LNCAP (cell line): ENCODE measurements at regions not wholly inside any gene's neighbourhood (a gene's known extent, or its start where the extent isn't known, plus 50 kb on each side); places are given as distances from the start of the nearest gene placed in this dataset.

Experiments used
- CTCF ChIP-seq: fragments of 450-650 bp; IDR thresholded peaks from 2 replicates; pipeline ENCODE4 v1.5.1; 2017; ENCODE audit warnings: mild to moderate bottlenecking

- no peak for TF ChIP-seq CTCF
Measured at GRCh38 chr4:153948041-153948440, 159.2 kb upstream of the SFRP2 start.

GRCh38 chr4:153947124-153947523, 158.2 kb upstream of the SFRP2 start:
- TF ChIP-seq CTCF: no peak

GRCh38 chr4:153945704-153946103, 156.8 kb upstream of the SFRP2 start:
- no peak for TF ChIP-seq CTCF

- TF ChIP-seq CTCF: no peak
Measured at GRCh38 chr4:153943738-153944415, 155.0 kb upstream of the SFRP2 start.

GRCh38 chr4:153940916-153941315, 152.0 kb upstream of the SFRP2 start:
- no peak for TF ChIP-seq CTCF

GRCh38 chr4:153939570-153939969, 150.7 kb upstream of the SFRP2 start:
- TF ChIP-seq CTCF: no peak

GRCh38 chr4:153938994-153939393, 150.1 kb upstream of the SFRP2 start:
- TF ChIP-seq CTCF: no peak

GRCh38 chr4:153937289-153937688, 148.4 kb upstream of the SFRP2 start:
- TF ChIP-seq CTCF: no peak
